ENCODE measurements at regions not wholly inside any gene's neighbourhood (a gene's known extent, or its start where the extent isn't known, plus 50 kb on each side); places are given as distances from the start of the nearest gene placed in this dataset.

DNA sequence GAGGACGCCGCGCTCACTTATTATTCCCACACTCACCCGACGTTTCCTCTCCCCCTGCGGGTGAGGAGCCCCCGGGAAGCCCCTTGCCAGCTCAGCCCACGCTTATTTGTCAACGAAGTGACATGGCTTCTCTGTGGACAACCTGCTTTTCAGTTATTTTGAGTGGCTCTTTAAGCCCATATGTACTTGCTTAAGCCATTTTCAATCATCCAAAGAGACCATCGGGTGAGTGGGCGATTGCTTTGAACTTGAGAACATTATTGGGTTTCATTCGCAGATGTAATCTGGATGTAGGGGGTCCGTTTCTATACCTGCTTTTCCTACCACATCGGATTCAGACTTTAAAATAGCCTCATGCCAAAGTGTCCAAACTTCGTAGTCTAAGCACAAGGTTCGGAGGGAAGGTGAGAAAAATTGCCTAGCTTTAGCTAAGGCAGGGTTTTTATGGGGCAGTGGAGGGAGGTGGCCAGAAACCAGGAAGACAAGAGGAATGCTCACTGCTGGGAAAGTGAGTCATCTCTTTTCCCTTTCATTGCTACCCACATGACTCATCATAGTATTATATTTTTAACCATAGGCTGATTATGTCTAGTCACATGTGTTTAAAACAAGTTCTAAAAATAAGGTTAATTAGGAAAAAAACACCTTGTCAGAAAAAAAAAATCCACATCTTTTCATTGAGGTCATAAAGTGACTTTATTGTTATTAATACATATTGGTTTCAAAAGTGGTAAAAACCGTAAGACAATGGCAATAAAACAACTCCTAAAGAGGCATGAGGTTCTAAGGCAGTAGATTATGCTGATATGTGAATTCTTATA is 773.1 kb upstream of the NR2F2 start:
- DNase-seq (ENCODE audit: low read depth): peak; percentile 80

DNA sequence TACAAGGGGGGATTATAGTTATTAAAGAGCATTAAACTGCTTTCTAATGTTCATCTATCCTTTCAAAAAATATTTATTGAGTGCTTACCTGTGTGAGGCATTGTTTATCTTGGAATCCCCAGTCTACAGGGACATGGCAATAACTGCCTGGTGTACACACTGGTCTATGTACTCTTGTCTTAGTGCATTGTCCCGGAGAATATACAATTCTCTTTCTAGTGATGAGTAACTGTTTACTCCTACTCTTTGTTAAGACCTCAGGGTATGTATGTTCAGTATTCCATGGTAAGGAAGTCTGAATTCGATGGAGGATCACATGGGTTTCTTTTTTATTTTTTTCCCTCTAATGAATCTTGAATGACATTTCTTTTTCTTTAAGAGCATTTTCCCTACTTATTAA is 772.4 kb upstream of the NR2F2 start:
- DNase-seq (ENCODE audit: low read depth): no peak

DNA sequence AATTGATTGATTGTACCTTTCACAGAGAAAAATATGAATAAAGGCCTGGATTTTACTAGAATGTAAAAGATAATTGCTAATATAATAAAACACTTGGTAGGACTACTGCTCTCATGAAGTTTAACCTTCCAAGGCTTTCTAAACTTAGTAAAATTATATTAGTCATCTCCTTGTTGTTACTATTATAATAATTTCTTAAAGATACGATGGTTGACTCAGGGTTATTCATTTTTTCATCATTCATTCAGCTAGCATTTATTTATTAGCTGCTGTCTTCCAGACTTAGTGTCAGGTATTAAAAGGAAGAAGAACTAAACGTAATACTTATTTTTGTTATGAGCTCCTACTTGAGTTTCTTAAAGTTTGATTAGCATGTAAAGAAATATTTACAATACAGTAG is 771.6 kb upstream of the NR2F2 start:
- DNase-seq (ENCODE audit: low read depth): no peak

DNA sequence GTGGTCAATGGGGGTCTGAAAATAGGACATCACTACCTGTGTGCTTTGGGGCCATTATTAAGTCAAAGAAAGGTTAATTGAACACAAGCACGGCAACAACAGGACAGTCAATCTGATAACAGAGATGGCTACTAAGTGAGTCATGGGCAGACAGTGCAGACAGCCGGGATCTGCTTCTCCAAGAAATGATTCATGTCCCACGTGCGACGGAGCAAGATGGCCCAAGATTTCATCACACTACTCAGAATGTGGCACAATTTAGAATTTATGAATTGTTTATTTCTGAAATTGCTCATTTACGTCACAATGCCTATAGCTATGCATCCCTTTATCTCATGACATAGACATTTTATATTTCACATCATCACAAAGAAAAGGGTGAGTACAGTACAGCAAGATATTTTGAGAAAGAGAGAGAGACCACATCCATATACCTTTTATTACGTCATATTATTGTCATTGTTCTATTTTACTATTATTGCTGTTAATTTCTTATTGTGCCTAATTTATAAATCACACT is 770.6 kb upstream of the NR2F2 start:
- DNase-seq (ENCODE audit: low read depth): peak; percentile 83

DNA sequence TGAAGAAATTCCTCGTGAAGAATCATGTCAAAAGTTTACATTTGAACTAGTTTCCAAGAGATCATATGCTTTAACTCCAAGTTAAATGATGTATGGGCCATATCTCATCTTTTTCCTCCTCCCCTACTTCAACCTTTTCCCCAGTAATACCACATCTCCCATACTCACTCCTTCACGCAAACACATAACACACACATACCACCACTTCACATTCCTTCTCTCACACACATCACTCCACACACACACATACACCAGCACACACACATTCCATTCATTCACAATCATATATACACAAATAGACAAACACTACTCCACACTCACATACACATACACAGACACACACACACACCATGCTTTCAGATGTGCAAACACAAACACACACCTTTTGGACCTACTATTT is 769.0 kb upstream of the NR2F2 start:
- DNase-seq (ENCODE audit: low read depth): no peak

DNA sequence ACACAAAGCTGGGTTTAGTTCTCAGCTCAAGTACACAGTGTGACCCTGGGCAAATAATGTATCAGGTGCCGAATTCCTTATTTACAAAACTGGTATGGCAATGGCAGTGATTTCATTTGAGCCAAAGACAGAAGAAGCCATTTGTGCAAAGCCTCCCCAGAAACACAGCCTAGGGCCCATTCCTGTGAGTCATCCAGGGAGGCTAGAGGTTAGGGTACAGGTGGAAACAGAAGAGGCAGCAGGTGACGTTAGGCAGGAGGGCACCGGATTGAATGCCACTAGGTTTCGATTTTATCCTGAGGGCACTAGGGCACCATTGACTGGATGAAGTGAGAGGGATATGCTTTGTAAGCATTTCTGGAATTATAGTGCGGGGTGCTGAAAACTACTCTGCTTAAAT is 766.9 kb upstream of the NR2F2 start:
- no peak for DNase-seq (ENCODE audit: low read depth)

DNA sequence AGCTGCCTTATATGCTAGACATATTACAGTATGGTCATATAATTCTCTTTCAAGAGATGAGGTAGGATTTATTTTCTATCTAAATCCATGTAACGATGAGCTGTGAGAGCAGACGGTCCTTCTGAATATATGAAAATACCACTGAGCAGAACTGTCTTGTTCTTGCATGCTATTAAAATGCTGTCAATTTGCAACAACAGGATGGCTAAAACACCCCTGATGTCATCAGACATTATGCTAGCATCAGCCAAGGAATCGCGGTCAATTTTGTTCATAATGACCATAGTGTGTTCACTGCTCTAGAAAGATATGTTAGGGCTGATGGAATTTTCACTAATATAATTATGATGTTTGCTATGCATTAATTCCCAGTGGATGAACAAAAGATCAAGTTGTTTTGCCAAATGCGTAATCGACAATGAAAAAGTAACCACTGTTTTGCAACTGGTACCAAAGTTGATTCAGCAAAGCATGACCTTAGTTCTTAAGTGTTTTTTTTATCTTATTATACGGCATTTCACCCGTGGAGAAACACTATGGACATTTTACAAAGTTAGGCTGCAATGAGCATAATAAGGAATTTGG is 765.4 kb upstream of the NR2F2 start:
- DNase-seq (ENCODE audit: low read depth): no peak

DNA sequence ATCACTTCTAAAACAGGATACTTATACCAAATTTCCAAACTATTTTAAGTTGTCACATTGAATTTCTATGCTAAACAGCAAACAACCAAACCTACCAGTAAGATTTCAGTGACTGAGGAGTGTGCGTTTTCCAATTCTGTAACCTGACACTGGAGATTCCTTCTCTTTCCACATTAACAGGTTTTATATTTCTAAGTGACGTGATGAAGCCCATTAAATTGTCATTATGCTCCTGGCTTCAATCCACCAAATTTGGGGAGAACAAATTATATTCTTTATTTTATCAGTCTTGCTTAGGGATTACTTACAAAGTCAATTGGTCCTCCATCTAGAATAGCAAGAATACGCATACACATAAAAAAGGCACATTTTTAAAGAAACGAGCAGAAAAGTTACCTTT is 764.8 kb upstream of the NR2F2 start:
- no peak for DNase-seq (ENCODE audit: low read depth)

DNA sequence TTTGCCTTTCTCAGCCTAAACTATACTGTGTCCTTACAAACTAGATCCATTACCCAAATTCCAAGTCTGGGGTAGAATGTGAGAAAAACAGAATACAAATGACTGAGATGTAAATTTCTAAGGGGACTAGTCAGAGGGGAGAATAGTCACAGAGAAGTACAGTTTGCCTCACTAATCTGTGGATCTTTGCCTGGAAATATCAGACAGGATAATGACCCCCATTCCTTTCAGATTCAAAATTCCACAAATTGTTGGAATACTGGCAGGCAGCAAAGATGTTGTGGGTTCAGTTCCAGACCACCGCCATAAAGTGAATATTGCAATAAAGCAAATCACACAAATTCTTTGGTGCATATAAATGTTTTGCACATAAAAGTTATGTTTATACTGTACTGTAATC is 762.8 kb upstream of the NR2F2 start:
- peak; percentile 49 for DNase-seq (ENCODE audit: low read depth)

DNA sequence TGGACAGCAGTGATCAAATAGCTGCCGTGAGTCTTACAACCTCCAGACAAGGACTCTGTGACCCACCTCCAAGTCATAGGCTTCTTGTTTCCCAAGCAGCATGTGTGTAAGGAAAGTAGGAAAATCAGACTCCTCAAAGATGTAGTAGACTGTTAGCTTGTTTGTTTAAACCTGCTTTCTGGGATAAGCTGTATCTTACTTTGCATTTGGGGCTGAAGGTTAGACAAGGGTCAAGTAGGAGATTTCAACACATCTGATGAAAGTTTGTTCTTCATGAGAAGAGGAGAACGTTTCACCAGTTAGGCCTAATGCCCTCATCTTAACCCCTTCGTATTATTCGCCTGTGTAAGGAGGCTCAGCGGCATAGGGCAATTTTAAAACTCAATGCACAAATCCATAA is 756.4 kb upstream of the NR2F2 start:
- no peak for DNase-seq (ENCODE audit: low read depth)

DNA sequence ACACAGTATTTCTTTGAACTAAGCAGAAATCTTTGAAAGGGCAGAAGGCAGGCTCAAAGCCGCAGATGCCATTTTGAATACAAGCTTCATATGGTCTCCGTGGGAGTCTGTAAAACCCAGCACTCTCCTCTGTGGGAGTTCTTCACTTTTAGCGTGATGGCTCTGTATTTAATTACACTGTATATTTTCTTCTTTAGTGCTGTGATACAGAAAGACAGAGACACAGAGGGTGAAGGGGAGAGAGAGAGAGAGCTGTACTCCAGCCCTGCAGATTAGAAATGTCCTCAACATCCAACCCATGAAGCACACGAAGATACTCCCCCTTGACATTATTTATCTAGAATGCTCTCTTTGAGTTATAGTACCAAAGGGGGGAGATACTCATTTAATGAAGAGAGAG is 752.6 kb upstream of the NR2F2 start:
- no peak for DNase-seq (ENCODE audit: low read depth)

DNA sequence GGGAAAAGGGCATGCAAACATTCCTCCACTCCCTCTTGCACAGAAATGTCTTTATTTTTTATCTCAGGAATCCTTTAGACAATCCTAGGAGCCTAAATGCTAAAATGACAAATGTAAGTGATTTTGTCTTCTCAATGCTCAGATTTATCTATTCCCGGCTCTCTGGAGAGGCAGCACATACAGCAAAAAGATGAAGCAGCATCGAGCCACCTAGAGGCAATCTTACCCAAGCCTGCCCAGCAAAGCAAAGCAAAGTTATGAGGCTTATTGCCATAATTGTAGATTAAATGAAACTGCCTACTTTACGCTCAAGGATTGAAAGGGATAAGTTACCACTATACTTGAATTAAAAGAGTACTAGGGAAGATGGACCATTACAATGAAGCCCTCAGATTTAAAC is 750.4 kb upstream of the NR2F2 start:
- no peak for DNase-seq (ENCODE audit: low read depth)

DNA sequence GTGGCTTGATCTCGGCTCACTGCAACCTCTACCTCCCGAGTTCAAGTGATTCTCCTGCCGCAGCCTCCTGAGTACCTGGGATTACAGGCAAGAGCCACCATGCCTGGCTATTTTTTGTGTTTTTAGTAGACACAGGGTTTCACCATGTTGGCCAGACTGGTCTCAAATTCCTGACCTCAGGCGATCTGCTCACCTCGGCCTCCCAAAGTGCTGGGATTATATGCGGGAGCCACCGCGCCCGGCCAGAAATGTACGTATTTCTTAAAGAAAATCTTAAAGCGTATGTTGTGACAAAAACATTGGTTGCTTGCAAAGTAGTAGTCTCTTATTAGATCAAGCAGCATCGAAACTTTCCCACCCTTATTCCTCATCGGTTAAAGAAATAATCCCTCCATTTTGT is 748.9 kb upstream of the NR2F2 start:
- no peak for DNase-seq (ENCODE audit: low read depth)

DNA sequence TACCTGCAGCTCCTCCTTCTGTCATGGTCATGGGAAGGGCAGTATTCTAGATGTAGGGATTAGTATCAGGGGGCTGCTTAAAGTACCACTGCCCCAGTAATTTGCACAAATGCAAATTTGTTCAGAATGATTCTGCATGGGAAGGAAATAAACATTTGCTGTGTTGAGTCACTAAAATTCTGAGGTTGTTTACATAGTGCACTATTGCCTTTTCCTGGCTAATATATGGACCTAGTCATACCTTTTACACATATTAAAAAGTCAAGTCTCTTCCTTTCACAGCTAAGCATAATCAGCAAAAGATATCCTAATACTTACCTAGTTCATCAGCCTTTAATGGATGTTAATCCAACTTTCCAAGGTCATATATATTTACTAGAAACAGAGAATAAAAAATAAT is 746.4 kb upstream of the NR2F2 start:
- DNase-seq (ENCODE audit: low read depth): no peak

DNA sequence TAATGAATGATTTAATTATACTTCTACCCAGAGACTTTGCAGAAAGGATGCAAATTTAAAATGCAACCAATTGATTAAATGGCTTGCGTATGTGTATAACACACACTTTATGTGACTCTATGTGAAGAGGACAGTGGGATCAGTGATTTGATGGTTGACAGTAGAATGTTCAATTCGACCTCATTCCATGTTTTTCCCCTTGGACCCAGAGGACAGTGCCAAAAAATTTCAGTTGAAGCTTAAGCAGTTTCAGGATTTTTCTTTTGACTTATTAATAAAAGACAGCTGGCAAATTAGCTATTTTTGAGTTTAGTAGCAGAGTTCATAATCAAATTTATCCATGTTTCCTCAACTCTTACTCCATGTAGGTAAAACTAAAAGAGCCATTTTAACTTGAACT is 742.4 kb upstream of the NR2F2 start:
- no peak for DNase-seq (ENCODE audit: low read depth)

DNA sequence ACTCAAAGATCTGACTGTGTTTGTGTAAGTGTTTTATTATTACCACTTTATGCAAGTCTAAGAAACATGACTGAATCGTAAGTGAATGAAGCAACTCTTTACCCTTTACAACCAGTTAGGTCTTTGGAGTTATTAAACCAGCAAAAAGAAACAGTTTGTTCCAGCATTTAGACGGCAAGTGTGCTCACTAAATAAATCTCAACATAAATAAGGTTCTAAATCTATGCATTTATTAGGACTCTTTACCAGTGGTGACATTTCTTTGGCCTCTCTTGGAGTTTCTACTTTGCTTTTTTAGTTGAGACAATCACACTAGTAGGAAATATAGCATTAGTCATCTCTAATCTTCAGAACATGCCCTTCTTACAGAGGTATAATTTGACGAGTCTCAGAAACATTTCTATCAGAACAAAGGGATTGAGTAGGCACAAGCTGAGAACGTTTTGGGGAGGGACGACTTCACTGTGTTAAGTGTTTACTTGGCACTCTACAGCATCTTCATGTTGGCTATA is 739.9 kb upstream of the NR2F2 start:
- no peak for DNase-seq (ENCODE audit: low read depth)

DNA sequence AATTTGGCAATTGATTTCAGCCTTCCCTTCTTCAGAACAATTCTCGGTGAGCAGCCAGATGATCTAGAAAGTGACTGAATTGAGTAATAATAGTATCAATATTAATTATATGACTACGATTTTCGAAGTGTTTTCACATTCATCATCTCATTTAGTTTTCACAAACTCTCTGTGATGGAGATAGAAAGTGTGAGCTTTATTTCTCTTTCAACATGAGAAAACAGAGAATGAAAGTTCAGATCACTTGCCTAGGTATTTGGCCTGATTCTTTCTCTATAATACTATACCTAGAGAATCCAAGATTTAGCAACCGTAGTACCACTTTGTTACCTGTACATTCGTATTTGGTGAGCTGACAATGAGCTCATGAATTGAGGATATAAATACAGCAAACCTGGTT is 739.2 kb upstream of the NR2F2 start:
- DNase-seq (ENCODE audit: low read depth): no peak

DNA sequence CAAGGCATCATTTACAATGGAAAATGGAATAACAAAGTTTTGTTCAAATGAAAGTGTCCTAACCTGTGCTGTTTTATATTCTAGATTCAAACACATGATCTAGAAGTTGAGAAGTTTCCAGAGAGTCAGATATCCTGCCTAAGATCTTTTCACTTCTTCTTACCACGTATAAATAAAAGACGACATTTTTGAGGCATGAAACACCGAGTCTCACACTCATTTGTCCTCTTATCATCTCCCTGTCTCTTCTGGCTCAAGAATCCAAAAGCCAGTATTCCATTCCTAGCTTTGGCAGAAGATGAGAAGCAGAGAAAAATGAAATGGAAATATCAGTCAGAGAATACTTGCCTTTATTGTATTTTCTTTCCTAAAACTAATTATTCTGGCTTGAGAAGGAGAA is 738.6 kb upstream of the NR2F2 start:
- DNase-seq (ENCODE audit: low read depth): no peak

DNA sequence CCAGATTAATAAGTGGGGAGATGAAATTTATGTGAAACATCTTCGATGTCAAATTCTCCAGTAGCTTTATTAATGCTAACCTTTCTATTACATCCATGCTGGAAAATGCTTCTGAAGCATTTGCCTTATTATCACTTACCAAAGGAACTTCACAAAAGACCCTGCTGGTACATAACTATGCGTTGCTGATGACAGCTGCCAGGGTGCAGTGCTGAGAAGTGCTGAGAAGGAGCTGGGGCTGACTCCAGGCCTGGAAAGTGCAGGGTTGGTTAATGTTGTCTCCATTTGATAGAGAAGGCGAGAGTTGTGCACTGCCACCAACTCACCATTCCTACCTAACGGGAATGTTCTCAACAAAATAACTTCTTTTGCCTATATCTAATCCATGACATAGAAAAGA is 736.0 kb upstream of the NR2F2 start:
- no peak for DNase-seq (ENCODE audit: low read depth)

DNA sequence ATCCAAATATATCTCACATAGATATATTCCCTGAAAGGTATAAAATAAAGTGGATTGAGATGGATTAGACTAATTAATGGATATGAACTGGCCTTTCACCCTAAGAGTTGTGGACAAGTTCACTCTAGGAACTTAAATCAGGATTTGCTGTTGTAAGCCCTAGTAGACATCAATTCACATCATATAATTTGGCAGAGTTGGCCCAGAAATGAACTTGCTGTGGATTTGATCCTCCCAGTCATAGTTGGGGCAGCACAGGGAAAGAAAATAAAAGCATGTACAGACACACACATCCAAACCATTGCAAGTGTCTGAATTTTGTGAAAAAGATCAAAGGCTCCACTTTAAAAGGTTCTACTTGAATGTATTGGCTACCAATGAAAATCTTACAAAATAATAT is 734.7 kb upstream of the NR2F2 start:
- no peak for DNase-seq (ENCODE audit: low read depth)

DNA sequence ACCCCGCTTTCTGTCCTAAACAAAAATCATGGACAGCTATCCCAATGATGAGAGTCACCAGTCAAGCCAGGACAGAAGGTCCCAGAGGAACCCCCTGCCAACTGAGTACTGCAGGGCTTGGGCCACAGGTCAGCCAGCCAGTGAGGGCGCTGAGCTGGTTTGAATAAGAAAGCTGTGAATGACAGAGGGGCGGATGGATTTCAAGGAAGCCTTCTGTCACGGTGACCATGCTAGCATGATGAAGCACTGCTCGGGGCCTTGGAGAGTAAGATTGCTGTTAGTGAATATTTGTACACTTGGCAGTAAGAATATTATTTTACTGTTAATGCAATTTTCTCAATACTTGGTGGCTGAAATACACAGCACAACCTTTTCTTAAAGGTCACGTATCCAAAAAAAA is 734.0 kb upstream of the NR2F2 start:
- no peak for DNase-seq (ENCODE audit: low read depth)

DNA sequence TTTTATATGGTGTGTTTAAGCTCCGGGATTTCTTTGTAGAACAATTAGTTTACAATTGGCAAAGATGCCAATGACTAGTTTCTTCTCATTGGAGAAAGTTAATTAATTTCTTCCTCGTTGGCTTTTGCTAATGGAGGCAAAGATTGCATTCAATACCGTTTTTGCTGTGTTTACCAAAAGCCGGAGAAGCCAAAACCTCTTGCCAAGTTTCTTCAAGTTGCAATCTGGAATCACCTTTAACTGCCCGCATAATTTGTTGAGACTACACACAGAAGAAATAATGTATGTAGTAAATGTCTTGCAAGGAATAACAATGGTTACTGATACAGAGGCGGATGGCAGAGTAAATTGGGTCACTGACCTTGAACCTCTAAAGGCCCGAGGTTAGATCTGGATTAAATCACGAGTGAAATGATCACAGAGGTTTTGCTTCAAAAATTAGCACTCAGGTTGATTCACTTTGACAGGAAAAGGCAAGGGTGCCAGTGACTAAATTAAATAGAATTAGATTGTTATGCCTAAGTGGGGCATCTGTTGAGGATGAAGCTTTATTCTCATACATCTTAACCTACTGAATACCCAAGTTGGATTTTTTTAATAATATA is 732.1 kb upstream of the NR2F2 start:
- DNase-seq (ENCODE audit: low read depth): no peak

DNA sequence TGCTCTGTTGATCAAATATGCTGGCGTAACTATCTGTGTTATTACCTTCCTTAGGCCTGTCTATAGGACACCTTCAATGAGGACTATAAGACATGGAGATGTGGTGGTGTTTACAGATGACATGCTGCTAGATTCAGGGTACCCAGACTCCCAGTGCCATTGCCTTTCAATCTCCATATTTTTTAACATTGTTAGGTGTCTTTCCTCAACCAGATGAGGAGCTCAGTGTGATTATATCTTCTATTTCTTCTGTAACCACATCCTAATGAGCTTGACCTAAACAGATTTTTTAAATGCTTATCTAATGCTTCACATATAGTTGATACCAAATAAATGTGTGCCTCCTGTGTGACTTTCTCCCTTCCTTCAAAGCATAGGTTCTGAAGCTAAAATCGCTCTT is 730.1 kb upstream of the NR2F2 start:
- no peak for DNase-seq (ENCODE audit: low read depth)
